CD8-positive, alpha-beta memory T cell (primary cell): ENCODE measurements at regions not wholly inside any gene's neighbourhood (a gene's known extent, or its start where the extent isn't known, plus 50 kb on each side); places are given as distances from the start of the nearest gene placed in this dataset.

Experiments used
- CTCF ChIA-PET: fragments of 350-600 bp; sonication (Branson Sonifier 250); formaldehyde crosslinking; loops from one replicate; lab custom pipeline; 2021; ENCODE audit warnings: antibody characterized with exemption; lab: Charles Lee
- POLR2A ChIA-PET: fragments of 350-600 bp; sonication (Branson Sonifier 250); formaldehyde crosslinking; loops from one replicate; lab custom pipeline; 2021; ENCODE audit warnings: antibody characterized with exemption; lab: Charles Lee
- DNase-seq, 5 donors: peaks; one replicate each; pipeline versions ENCODE4 v3.0.0 to v3.0.0-alpha.2; 2020 to 2022; ENCODE audit warnings: mixed read lengths in 1 of 5
- H3K27ac ChIP-seq: one replicate; pipeline ENCODE4 v1.7.0; 2013; ENCODE audit warnings: low read depth, mild to moderate bottlenecking, low read length, moderate library complexity
- H3K27me3 ChIP-seq: 2 replicates; pipeline ENCODE4 v1.7.0; 2013; ENCODE audit warnings: low read length, mild to moderate bottlenecking; ENCODE audit not compliant: insufficient read depth, poor library complexity, severe bottlenecking
- H3K36me3 ChIP-seq: 2 replicates; pipeline ENCODE4 v1.7.0; 2013; ENCODE audit warnings: mild to moderate bottlenecking, low read length, moderate library complexity; ENCODE audit not compliant: insufficient read depth
- H3K4me1 ChIP-seq: 2 replicates; pipeline ENCODE4 v1.7.0; 2013; ENCODE audit warnings: mild to moderate bottlenecking, low read length, moderate library complexity; ENCODE audit not compliant: insufficient read depth
- H3K4me3 ChIP-seq: 2 replicates; pipeline ENCODE4 v1.7.0; 2013; ENCODE audit warnings: mild to moderate bottlenecking, low read length
- H3K9me3 ChIP-seq: 2 replicates; pipeline ENCODE4 v1.7.0; 2013; ENCODE audit warnings: mild to moderate bottlenecking, low read length
- H3K27ac Mint-ChIP-seq, 8 donors: one replicate each; pipeline ENCODE4 v1.8.0; 2020 to 2021; ENCODE audit warnings: mixed read lengths in 8 of 8, mild to moderate bottlenecking in 6 of 8, inconsistent platforms in 3 of 8, moderate library complexity in 3 of 8
- H3K27me3 Mint-ChIP-seq, 2 donors: one replicate each; pipeline ENCODE4 v1.8.0; 2020 to 2021; ENCODE audit warnings: mixed read lengths in 2 of 2, mild to moderate bottlenecking in 1 of 2, moderate library complexity in 1 of 2
- H3K36me3 Mint-ChIP-seq, 3 donors: one replicate each; pipeline ENCODE4 v1.8.0; 2020 to 2021; ENCODE audit warnings: mixed read lengths in 3 of 3, inconsistent platforms in 1 of 3, mild to moderate bottlenecking in 1 of 3
- H3K4me1 Mint-ChIP-seq, 3 donors: one replicate each; pipeline ENCODE4 v1.8.0; 2020 to 2021; ENCODE audit warnings: mixed read lengths in 3 of 3, inconsistent platforms in 1 of 3, mild to moderate bottlenecking in 1 of 3
- H3K4me3 Mint-ChIP-seq, 7 donors: one replicate each; pipeline ENCODE4 v1.8.0; 2020 to 2021; ENCODE audit warnings: mixed read lengths in 7 of 7, mild to moderate bottlenecking in 6 of 7, moderate library complexity in 4 of 7, inconsistent platforms in 2 of 7
- H3K9me3 Mint-ChIP-seq, 5 donors: one replicate each; pipeline ENCODE4 v1.8.0; 2020 to 2022; ENCODE audit warnings: mixed read lengths in 5 of 5, mild to moderate bottlenecking in 3 of 5, moderate library complexity in 2 of 5, inconsistent platforms in 1 of 5

- CTCF ChIA-PET: no interaction called here
- H3K27ac ChIP-seq: no peak overlapping the region
- Mint-ChIP-seq H3K36me3 (no peaks in the 10 kb centered on the region), H3K9me3 (peaks cover 0 to 3% (median 0%) of the 10 kb centered on the region in 5 donors), H3K4me1 (no peaks in the 10 kb centered on the region), H3K27ac (peak overlapping the region in 1 of 8 donors; percentile 59), H3K27me3 (peaks cover 4 to 8% of the 10 kb centered on the region in 2 donors), H3K4me3 (no peak overlapping the region)
- H3K4me3 ChIP-seq: no peak overlapping the region
- H3K9me3 ChIP-seq: no peaks in the 10 kb centered on the region
- no peaks in the 10 kb centered on the region for H3K4me1 ChIP-seq
- POLR2A ChIA-PET: no interaction called here
- no peaks in the 10 kb centered on the region for H3K36me3 ChIP-seq
- DNase-seq: no peak
- H3K27me3 ChIP-seq: no peaks in the 10 kb centered on the region
These were observed 91.3 kb upstream of the APC start for GRCh38 chr5:112646139-112646936.

GRCh38 chr5:112647428-112647827 is 90.3 kb upstream of the APC start:
- CTCF ChIA-PET: no interaction called here
- no peaks in the 10 kb centered on the region for H3K9me3 ChIP-seq
- H3K27ac Mint-ChIP-seq: no peak overlapping the region
- no peaks in the 10 kb centered on the region for H3K4me1 ChIP-seq
- H3K27ac ChIP-seq: no peak overlapping the region
- H3K9me3 Mint-ChIP-seq: peaks cover 0 to 3% (median 0%) of the 10 kb centered on the region in 5 donors
- H3K36me3 Mint-ChIP-seq: no peaks in the 10 kb centered on the region
- no peak for DNase-seq
- peaks cover 8 to 10% of the 10 kb centered on the region in 2 donors for H3K27me3 Mint-ChIP-seq
- POLR2A ChIA-PET: no interaction called here
- H3K27me3 ChIP-seq: no peaks in the 10 kb centered on the region
- no peak overlapping the region for H3K4me3 Mint-ChIP-seq
- no peaks in the 10 kb centered on the region for H3K36me3 ChIP-seq
- H3K4me3 ChIP-seq: no peak overlapping the region
- H3K4me1 Mint-ChIP-seq: no peaks in the 10 kb centered on the region

- Histone ChIP-seq H3K4me3 (no peak overlapping the region), H3K36me3 (no peaks in the 10 kb centered on the region), H3K27ac (no peak overlapping the region), H3K9me3 (no peaks in the 10 kb centered on the region), H3K27me3 (no peaks in the 10 kb centered on the region), H3K4me1 (no peaks in the 10 kb centered on the region)
- Mint-ChIP-seq H3K4me1 (no peaks in the 10 kb centered on the region), H3K9me3 (peaks cover 0 to 3% (median 0%) of the 10 kb centered on the region in 5 donors), H3K4me3 (peak overlapping the region in 1 of 7 donors; percentile 4), H3K36me3 (no peaks in the 10 kb centered on the region), H3K27me3 (peaks cover 8 to 15% of the 10 kb centered on the region in 2 donors), H3K27ac (no peak overlapping the region)
- ChIA-PET CTCF (no interaction called here), POLR2A (no interaction called here)
- DNase-seq: no peak
These were observed 89.4 kb upstream of the APC start for GRCh38 chr5:112648264-112648663.

- H3K4me1 ChIP-seq: no peaks in the 10 kb centered on the region
- no peak overlapping the region for H3K4me3 ChIP-seq
- H3K36me3 ChIP-seq: no peaks in the 10 kb centered on the region
- Mint-ChIP-seq H3K4me3 (no peak overlapping the region), H3K9me3 (peaks cover 0 to 3% (median 0%) of the 10 kb centered on the region in 5 donors), H3K36me3 (no peaks in the 10 kb centered on the region), H3K27ac (no peak overlapping the region), H3K27me3 (peaks cover 12 to 25% of the 10 kb centered on the region in 2 donors), H3K4me1 (no peaks in the 10 kb centered on the region)
- H3K27me3 ChIP-seq: no peaks in the 10 kb centered on the region
- POLR2A ChIA-PET: no interaction called here
- DNase-seq: no peak
- H3K9me3 ChIP-seq: no peaks in the 10 kb centered on the region
- H3K27ac ChIP-seq: no peak overlapping the region
- CTCF ChIA-PET: no interaction called here
These were observed 87.8 kb upstream of the APC start for GRCh38 chr5:112649882-112650281.

- peak overlapping the region in 1 of 8 donors; percentile 38 for H3K27ac Mint-ChIP-seq
- Histone ChIP-seq H3K4me1 (no peaks in the 10 kb centered on the region), H3K27ac (no peak overlapping the region), H3K9me3 (no peaks in the 10 kb centered on the region), H3K36me3 (no peaks in the 10 kb centered on the region), H3K4me3 (no peak overlapping the region), H3K27me3 (no peaks in the 10 kb centered on the region)
- no peaks in the 10 kb centered on the region for H3K4me1 Mint-ChIP-seq
- ChIA-PET POLR2A (no interaction called here), CTCF (no interaction called here)
- peaks cover 14 to 37% of the 10 kb centered on the region in 2 donors for H3K27me3 Mint-ChIP-seq
- DNase-seq: no peak
- no peak overlapping the region for H3K4me3 Mint-ChIP-seq
- H3K36me3 Mint-ChIP-seq: no peaks in the 10 kb centered on the region
- H3K9me3 Mint-ChIP-seq: peaks cover 0 to 2% (median 0%) of the 10 kb centered on the region in 5 donors
These were observed 84.0 kb upstream of the APC start for GRCh38 chr5:112653638-112654205.

DNA sequence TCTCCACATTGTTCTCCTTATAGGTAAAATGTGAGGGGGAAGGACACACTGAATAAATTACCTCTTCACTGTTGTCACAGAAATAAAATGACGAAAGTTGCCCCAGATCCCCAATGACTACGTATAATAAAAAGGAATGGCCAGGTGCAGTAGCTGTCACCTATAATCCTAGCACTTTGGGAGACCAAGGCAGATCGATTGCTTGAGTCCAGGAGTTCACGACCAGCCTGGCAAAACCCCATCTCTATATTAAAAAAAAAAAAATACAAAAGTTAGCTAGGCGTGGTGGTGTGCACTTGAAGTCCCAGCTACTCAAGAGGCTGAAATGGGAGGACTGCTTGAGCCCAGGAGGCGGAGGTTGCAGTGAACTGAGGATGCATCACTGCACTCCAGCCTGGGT is 82.2 kb upstream of the APC start:
- peaks cover 7 to 12% (median 9%) of the 10 kb centered on the region in 5 donors for H3K9me3 Mint-ChIP-seq
- H3K27ac Mint-ChIP-seq: no peak overlapping the region
- no peaks in the 10 kb centered on the region for H3K4me1 Mint-ChIP-seq
- peaks cover 0 to 9% (median 0%) of the 10 kb centered on the region in 3 donors for H3K36me3 Mint-ChIP-seq
- H3K9me3 ChIP-seq: no peaks in the 10 kb centered on the region
- POLR2A ChIA-PET: no interaction called here
- no peak overlapping the region for H3K27ac ChIP-seq
- H3K4me3 Mint-ChIP-seq: no peak overlapping the region
- CTCF ChIA-PET: no interaction called here
- no peaks in the 10 kb centered on the region for H3K27me3 ChIP-seq
- no peak overlapping the region for H3K4me3 ChIP-seq
- H3K27me3 Mint-ChIP-seq: peaks cover 13 to 40% of the 10 kb centered on the region in 2 donors
- H3K4me1 ChIP-seq: no peaks in the 10 kb centered on the region
- no peak for DNase-seq
- H3K36me3 ChIP-seq: no peaks in the 10 kb centered on the region

DNA sequence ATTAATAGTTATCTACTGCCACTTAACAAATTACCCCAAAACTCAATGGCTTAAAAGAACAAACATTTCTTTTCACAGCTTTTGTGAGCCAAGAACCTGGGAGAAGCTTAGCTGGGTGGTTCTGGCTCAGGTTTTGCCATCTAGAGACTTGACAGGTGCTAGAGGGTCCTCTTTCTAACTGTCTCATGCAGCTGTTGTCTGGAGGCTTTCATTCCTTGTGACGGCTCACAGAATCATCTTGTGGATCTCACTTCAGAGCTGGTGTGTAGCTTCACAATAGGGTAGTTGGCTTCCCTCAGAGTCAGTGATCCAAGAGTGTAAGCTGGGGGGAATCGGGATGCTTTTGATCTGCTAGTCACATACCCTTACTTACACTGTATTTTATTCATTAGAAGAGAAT is 81.2 kb upstream of the APC start:
- Mint-ChIP-seq H3K4me3 (no peak overlapping the region), H3K27ac (no peak overlapping the region), H3K9me3 (peaks cover 12 to 20% (median 14%) of the 10 kb centered on the region in 5 donors), H3K4me1 (no peaks in the 10 kb centered on the region), H3K27me3 (peaks cover 19 to 42% of the 10 kb centered on the region in 2 donors), H3K36me3 (peaks cover 0 to 17% (median 2%) of the 10 kb centered on the region in 3 donors)
- POLR2A ChIA-PET: no interaction called here
- Histone ChIP-seq H3K4me1 (no peaks in the 10 kb centered on the region), H3K9me3 (no peaks in the 10 kb centered on the region), H3K27me3 (no peaks in the 10 kb centered on the region), H3K27ac (no peak overlapping the region), H3K36me3 (no peaks in the 10 kb centered on the region), H3K4me3 (no peak overlapping the region)
- no peak for DNase-seq
- CTCF ChIA-PET: no interaction called here

GRCh38 chr5:112657804-112658203 is 79.9 kb upstream of the APC start:
- Mint-ChIP-seq H3K9me3 (peaks cover 12 to 20% (median 14%) of the 10 kb centered on the region in 5 donors), H3K4me3 (no peak overlapping the region), H3K36me3 (peaks cover 0 to 17% (median 2%) of the 10 kb centered on the region in 3 donors), H3K4me1 (no peaks in the 10 kb centered on the region), H3K27ac (no peak overlapping the region), H3K27me3 (peaks cover 14 to 37% of the 10 kb centered on the region in 2 donors)
- ChIA-PET POLR2A (no interaction called here), CTCF (no interaction called here)
- Histone ChIP-seq H3K36me3 (no peaks in the 10 kb centered on the region), H3K4me1 (no peaks in the 10 kb centered on the region), H3K9me3 (no peaks in the 10 kb centered on the region), H3K27me3 (no peaks in the 10 kb centered on the region), H3K4me3 (no peak overlapping the region), H3K27ac (no peak overlapping the region)
- DNase-seq: no peak
